ENCODE measurements at regions not wholly inside any gene's neighbourhood (a gene's known extent, or its start where the extent isn't known, plus 50 kb on each side); places are given as distances from the start of the nearest gene placed in this dataset.

- TF ChIP-seq POLR2A (IDR thresholded peaks at IDR 0.05), result no peak
- TF ChIP-seq CTCF (IDR thresholded peaks at IDR 0.05), result no peak
Measured at GRCh38 chr2:11103984-11104793, 51.1 kb upstream of the SLC66A3 start.
